GM12878 (cell line): ENCODE measurements at regions not wholly inside any gene's neighbourhood (a gene's known extent, or its start where the extent isn't known, plus 50 kb on each side); places are given as distances from the start of the nearest gene placed in this dataset.

ENCODE experiments used
- ATAC-seq: fragments of 200-7000 bp; cut with Tn5 transposase; 3 replicates; pipeline ENCODE4 v1.9.1; 2020; ENCODE audit warnings: mild to moderate bottlenecking, moderate library complexity
- BruUV-seq: library from RNA; stranded (reverse); fragments of 400-500 nt; replicated peaks from 2 replicates; lab custom pipeline; 2021; lab: Mats Ljungman, UMichigan
- CTCF ChIA-PET: fragments of 300-600 bp; sonication (Branson Sonifier 250); formaldehyde crosslinking; extraction: SDS; loops from one replicate; lab custom pipeline; 2021; ENCODE audit warnings: inconsistent platforms; lab: Yijun Ruan, JAX
- POLR2A ChIA-PET: fragments of 350-600 bp; formaldehyde crosslinking; extraction: SDS; loops from one replicate; lab custom pipeline; 2021; ENCODE audit warnings: inconsistent platforms; lab: Charles Lee
- RAD21 ChIA-PET: fragments of 300-600 bp; sonication (Branson Sonifier 250); formaldehyde crosslinking; loops from one replicate; lab custom pipeline; 2023; ENCODE audit warnings: antibody characterized with exemption; ENCODE audit not compliant: unreplicated experiment; lab: Charles Lee
- SMC1A ChIA-PET: fragments of 300-600 bp; sonication (Branson Sonifier 250); formaldehyde crosslinking; loops from one replicate; lab custom pipeline; 2023; ENCODE audit not compliant: unreplicated experiment, uncharacterized antibody; lab: Charles Lee
- DNase-seq: peaks from one replicate; pipeline ENCODE4 v3.0.0-alpha.2; 2011; ENCODE audit warnings: low read depth, low spot score
- FAIRE-seq: peaks from 3 replicates; lab custom pipeline; 2011; peaks lifted over from hg19 to GRCh38; lab: Jason Lieb, UNC
- H2AFZ ChIP-seq: 2 replicates; pipeline ENCODE4 v1.6.0; 2011; ENCODE audit warnings: low read depth, low read length, control low read depth; ENCODE audit not compliant: control insufficient read depth
- H3K27ac ChIP-seq: 2 replicates; pipeline ENCODE4 v1.5.1; 2011; ENCODE audit warnings: control low read depth; ENCODE audit not compliant: control insufficient read depth, insufficient read depth
- H3K27me3 ChIP-seq, 2 experiments: replicated peaks in 1 of 2; 2 replicates each; pipeline versions ENCODE4 v1.6.0 to v1.6.1; 2011; ENCODE audit warnings: low read length in 1 of 2; ENCODE audit not compliant: control insufficient read depth in 2 of 2, insufficient read depth in 2 of 2
- H3K36me3 ChIP-seq, 2 experiments: 2 replicates each; pipeline ENCODE4 v1.5.1; 2011; ENCODE audit warnings: low read length in 1 of 2; ENCODE audit not compliant: control insufficient read depth in 2 of 2, insufficient read depth in 2 of 2
- H3K4me1 ChIP-seq: 2 replicates; pipeline ENCODE4 v1.6.1; 2011; ENCODE audit warnings: mild to moderate bottlenecking, low read length, moderate library complexity, mixed read lengths; ENCODE audit not compliant: control insufficient read depth, insufficient read depth
- H3K4me2 ChIP-seq: 2 replicates; pipeline ENCODE4 v1.6.0; 2011; ENCODE audit warnings: control low read depth; ENCODE audit not compliant: control insufficient read depth, insufficient read depth
- H3K4me3 ChIP-seq: fragments of 200-600 bp; sonication (generic); 2 replicates; pipeline ENCODE4 v1.5.1; 2016
- H3K79me2 ChIP-seq: 2 replicates; pipeline ENCODE4 v1.6.0; 2011; ENCODE audit warnings: low read length; ENCODE audit not compliant: control insufficient read depth, insufficient read depth
- H3K9ac ChIP-seq: 2 replicates; pipeline ENCODE4 v1.8.0; 2011; ENCODE audit warnings: low read length, control low read depth, mixed read lengths; ENCODE audit not compliant: control insufficient read depth, insufficient read depth
- H3K9me3 ChIP-seq: replicated peaks from 3 replicates; pipeline ENCODE4 v1.5.1; 2011; ENCODE audit warnings: mild to moderate bottlenecking, low read length; ENCODE audit not compliant: control insufficient read depth, insufficient read depth
- H4K20me1 ChIP-seq: 2 replicates; pipeline ENCODE4 v1.6.0; 2011; ENCODE audit not compliant: control insufficient read depth, insufficient read depth
- ATF7 ChIP-seq: fragments of 450-650 bp; IDR thresholded peaks from 2 replicates; pipeline ENCODE4 v1.6.1; 2016; ENCODE audit warnings: low read depth, mild to moderate bottlenecking
- BMI1 ChIP-seq: fragments of 450-650 bp; IDR thresholded peaks from 2 replicates; pipeline ENCODE4 v1.6.1; 2016; ENCODE audit warnings: mild to moderate bottlenecking, moderate library complexity, borderline replicate concordance
- MYC ChIP-seq: IDR thresholded peaks from 2 replicates; pipeline ENCODE4 v1.6.1; 2011; ENCODE audit warnings: mild to moderate bottlenecking, low read length, moderate library complexity, inconsistent platforms; ENCODE audit not compliant: insufficient read depth, insufficient replicate concordance, insufficient read length, severe bottlenecking
- NRF1 ChIP-seq: conservative IDR thresholded peaks from 2 replicates; pipeline ENCODE4 v1.6.1; 2011; ENCODE audit warnings: mild to moderate bottlenecking, low read depth, low read length, improper control_type of control experiment
- POU2F2 ChIP-seq: IDR thresholded peaks from 3 replicates; pipeline ENCODE4 v1.6.1; 2011; ENCODE audit warnings: low read depth, mild to moderate bottlenecking, low read length, borderline replicate concordance
- SUZ12 ChIP-seq: fragments of 200-600 bp; sonication (generic); IDR thresholded peaks from one replicate; pipeline ENCODE4 v1.6.1; 2018; ENCODE audit warnings: antibody characterized with exemption, mild to moderate bottlenecking; ENCODE audit not compliant: unreplicated experiment
- TCF12 ChIP-seq: IDR thresholded peaks from 2 replicates; pipeline ENCODE4 v1.6.1; 2011; ENCODE audit warnings: low read depth, mild to moderate bottlenecking, low read length
- ZBED1 ChIP-seq: IDR thresholded peaks from 2 replicates; pipeline ENCODE4 v1.6.1; 2016; ENCODE audit warnings: borderline replicate concordance
- WGBS: methylation state at CpG from one replicate; pipeline ENCODE4 v1.1.6; 2016; ENCODE audit warnings: low lambda C conversion rate; ENCODE audit not compliant: insufficient replicate concordance, insufficient coverage; ENCODE audit errors: missing lambda C conversion rate; 5-methylcytosine and 5-hydroxymethylcytosine counted together
- in situ Hi-C: fragments of 300-500 bp; cut with MboI; formaldehyde crosslinking; loops from 9 replicates; pipeline ENCODE4 v1.14.3; 2018; ENCODE audit warnings: mixed read lengths
- intact Hi-C: fragments of 100-400 bp; cut with micrococcal nuclease; formaldehyde crosslinking; loops from one replicate; pipeline ENCODE4 v1.14.2; 2022; ENCODE audit not compliant: unreplicated experiment
- TF ChIP-seq, protein P1 (sequence below): fragments of 450-650 bp; IDR thresholded peaks from 2 replicates; pipeline ENCODE4 v1.6.1; 2016; ENCODE audit warnings: mild to moderate bottlenecking, moderate library complexity, borderline replicate concordance
- TF ChIP-seq, protein P2 (sequence below): IDR thresholded peaks from 2 replicates; pipeline ENCODE4 v1.6.1; 2011; ENCODE audit warnings: borderline replicate concordance, low read depth, mild to moderate bottlenecking, moderate library complexity, mixed read lengths, low read length; ENCODE audit not compliant: insufficient read depth; ENCODE audit errors: extremely low read length

DNA sequence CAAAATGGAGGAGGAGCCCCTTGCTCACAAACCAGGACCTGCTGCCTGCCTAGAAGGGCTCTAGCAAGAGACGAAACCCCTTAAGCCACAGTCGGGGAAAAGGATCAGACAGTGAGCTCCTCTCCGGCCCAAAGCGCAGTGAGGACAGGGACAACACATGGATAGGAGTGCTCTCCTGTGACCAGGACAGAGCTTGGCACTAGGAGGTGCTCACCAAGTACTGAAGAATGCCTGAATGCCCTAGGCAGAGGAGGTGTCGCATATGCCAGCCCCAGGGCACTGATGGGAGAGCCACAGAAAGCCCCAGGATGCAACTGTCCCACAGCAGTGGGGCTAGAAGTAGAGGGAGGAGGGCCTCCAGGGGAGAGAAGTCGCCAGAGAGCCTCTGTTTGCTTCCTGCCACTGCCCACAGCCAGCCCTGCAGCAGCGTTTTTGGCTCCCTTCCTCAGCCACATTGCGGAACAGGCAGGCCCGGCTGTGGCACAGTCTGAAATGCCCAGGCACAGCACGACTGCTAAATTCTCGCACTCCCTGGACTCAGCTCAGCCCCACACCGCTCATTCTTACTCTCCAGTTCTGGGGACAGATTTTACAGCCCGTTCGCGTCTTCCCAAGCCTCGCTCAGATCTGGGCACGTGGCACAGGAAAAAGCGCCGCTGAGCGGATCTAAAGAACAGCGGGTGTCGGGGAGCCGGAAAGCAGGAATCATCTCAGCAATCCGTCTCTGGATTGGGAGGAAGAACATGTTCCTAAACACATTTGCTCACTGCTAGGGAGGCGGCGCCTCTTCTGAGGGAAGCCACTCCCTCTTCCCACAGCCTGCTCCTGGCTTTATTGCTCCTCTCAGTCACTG, 98.7 kb upstream of the POU3F3 start:
- no peaks in the 10 kb centered on the region for H4K20me1 ChIP-seq
- H3K4me2 ChIP-seq, result no peak overlapping the region
- ChIA-PET SMC1A (no interaction called here), CTCF (no interaction called here), POLR2A (no interaction called here), RAD21 (no interaction called here)
- H3K36me3 ChIP-seq, result no peaks in the 10 kb centered on the region
- FAIRE-seq (no peak), DNase-seq (no peak), ATAC-seq (no peak)
- H3K27ac ChIP-seq, result no peak overlapping the region
- no TSS peak for BruUV-seq
- no peaks in the 10 kb centered on the region for H3K9me3 ChIP-seq
- in situ Hi-C loops (no loop called here), intact Hi-C loops (no loop called here)
- H3K9ac ChIP-seq, result no peak overlapping the region
- WGBS, result 45% methylated on average over 24 of the region's 26 CpGs
- peaks cover 0 to 1% of the 10 kb centered on the region in 2 experiments; a peak in 2 of 4 replicates for H3K27me3 ChIP-seq
- no peaks in the 10 kb centered on the region for H3K4me1 ChIP-seq
- H3K4me3 ChIP-seq, result no peak overlapping the region
- no peaks in the 10 kb centered on the region for H3K79me2 ChIP-seq
- TF ChIP-seq POU2F2 (no peak), ATF7 (no peak)
- no peak overlapping the region for H2AFZ ChIP-seq

DNA sequence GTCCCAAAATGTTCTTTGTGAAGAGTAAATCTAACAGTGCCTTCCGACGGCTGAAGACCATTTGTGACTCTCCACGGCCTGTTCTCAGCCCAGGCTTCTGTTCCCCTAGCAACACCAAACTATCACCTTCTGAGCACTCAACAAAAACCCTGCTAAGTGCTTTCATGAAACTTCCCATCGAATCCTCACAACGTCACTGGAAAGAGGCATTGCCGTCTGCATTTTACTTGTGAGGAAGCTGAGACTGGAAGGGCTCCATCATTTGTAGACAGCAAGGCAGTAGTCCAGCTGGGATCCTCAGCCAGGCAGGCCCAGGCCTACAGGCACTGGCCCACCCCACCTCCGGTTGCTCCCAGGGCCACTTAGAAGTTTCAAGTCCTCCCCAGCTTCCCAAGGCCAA, 97.8 kb upstream of the POU3F3 start:
- intact Hi-C loops (no loop called here), in situ Hi-C loops (no loop called here)
- Histone ChIP-seq H3K4me2 (no peak overlapping the region), H3K4me1 (no peaks in the 10 kb centered on the region), H4K20me1 (no peaks in the 10 kb centered on the region), H3K79me2 (no peaks in the 10 kb centered on the region), H2AFZ (no peak overlapping the region), H3K4me3 (no peak overlapping the region), H3K9me3 (no peaks in the 10 kb centered on the region), H3K27me3 (peaks cover 0 to 1% of the 10 kb centered on the region in 2 experiments; a peak in 2 of 4 replicates), H3K36me3 (no peaks in the 10 kb centered on the region), H3K9ac (no peak overlapping the region), H3K27ac (no peak overlapping the region)
- ChIA-PET CTCF (no interaction called here), RAD21 (no interaction called here), SMC1A (no interaction called here), POLR2A (no interaction called here)
- 39% methylated on average over 7 of the region's 7 CpGs for WGBS
- no peak for DNase-seq
- no peak for FAIRE-seq
- ATAC-seq, result no peak
- no TSS peak for BruUV-seq
- TF ChIP-seq, protein P1, sequence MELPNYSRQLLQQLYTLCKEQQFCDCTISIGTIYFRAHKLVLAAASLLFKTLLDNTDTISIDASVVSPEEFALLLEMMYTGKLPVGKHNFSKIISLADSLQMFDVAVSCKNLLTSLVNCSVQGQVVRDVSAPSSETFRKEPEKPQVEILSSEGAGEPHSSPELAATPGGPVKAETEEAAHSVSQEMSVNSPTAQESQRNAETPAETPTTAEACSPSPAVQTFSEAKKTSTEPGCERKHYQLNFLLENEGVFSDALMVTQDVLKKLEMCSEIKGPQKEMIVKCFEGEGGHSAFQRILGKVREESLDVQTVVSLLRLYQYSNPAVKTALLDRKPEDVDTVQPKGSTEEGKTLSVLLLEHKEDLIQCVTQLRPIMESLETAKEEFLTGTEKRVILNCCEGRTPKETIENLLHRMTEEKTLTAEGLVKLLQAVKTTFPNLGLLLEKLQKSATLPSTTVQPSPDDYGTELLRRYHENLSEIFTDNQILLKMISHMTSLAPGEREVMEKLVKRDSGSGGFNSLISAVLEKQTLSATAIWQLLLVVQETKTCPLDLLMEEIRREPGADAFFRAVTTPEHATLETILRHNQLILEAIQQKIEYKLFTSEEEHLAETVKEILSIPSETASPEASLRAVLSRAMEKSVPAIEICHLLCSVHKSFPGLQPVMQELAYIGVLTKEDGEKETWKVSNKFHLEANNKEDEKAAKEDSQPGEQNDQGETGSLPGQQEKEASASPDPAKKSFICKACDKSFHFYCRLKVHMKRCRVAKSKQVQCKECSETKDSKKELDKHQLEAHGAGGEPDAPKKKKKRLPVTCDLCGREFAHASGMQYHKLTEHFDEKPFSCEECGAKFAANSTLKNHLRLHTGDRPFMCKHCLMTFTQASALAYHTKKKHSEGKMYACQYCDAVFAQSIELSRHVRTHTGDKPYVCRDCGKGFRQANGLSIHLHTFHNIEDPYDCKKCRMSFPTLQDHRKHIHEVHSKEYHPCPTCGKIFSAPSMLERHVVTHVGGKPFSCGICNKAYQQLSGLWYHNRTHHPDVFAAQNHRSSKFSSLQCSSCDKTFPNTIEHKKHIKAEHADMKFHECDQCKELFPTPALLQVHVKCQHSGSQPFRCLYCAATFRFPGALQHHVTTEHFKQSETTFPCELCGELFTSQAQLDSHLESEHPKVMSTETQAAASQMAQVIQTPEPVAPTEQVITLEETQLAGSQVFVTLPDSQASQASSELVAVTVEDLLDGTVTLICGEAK, result no peak
- TF ChIP-seq, protein P2, sequence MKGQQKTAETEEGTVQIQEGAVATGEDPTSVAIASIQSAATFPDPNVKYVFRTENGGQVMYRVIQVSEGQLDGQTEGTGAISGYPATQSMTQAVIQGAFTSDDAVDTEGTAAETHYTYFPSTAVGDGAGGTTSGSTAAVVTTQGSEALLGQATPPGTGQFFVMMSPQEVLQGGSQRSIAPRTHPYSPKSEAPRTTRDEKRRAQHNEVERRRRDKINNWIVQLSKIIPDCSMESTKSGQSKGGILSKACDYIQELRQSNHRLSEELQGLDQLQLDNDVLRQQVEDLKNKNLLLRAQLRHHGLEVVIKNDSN, result no peak
- TF ChIP-seq MYC, result no peak
- no peak for TF ChIP-seq BMI1
- TF ChIP-seq SUZ12, result no peak
- TF ChIP-seq NRF1, result no peak
- no peak for TF ChIP-seq TCF12
- TF ChIP-seq ZBED1, result no peak
